T-cell (primary cell): ENCODE measurements at regions not wholly inside any gene's neighbourhood (a gene's known extent, or its start where the extent isn't known, plus 50 kb on each side); places are given as distances from the start of the nearest gene placed in this dataset.

Experiments
- ATAC-seq, 4 experiments: fragments of 200-7000 bp in 3 of 4; fragments of 150-1000 bp in 1 of 4; cut with Tn5 transposase; replicated peaks in 1 of 4; 1 replicate in 3 of 4; 2 replicates in 1 of 4; pipeline ENCODE4 v1.10.0; 2021; ENCODE audit warnings: moderate library complexity in 3 of 4, mild to moderate bottlenecking in 2 of 4, moderate number of reproducible peaks in 1 of 4
- CTCF ChIA-PET, 2 donors: fragments of 300-600 bp; sonication (Branson Sonifier 250); formaldehyde crosslinking; loops; one replicate each; lab custom pipeline; 2022; ENCODE audit warnings: antibody characterized with exemption in 2 of 2; lab: Charles Lee
- POLR2A ChIA-PET, 2 donors: fragments of 300-600 bp; sonication (Branson Sonifier 250); formaldehyde crosslinking; loops; one replicate each; lab custom pipeline; 2022; ENCODE audit warnings: antibody characterized with exemption in 2 of 2; lab: Charles Lee
- DNase-seq, 35 experiments: peaks; one replicate each; pipeline versions ENCODE4 v3.0.0 to v3.0.0-alpha.2; 2013 to 2023
- H3K27ac ChIP-seq: one replicate; pipeline ENCODE4 v1.5.1; 2013; ENCODE audit warnings: low read length
- H3K27me3 ChIP-seq, 2 experiments: replicated peaks in 1 of 2; 1 replicate in 1 of 2; 2 replicates in 1 of 2; pipeline versions ENCODE4 v1.6.1 to v1.7.0; 2013; ENCODE audit warnings: low read length in 1 of 2, mixed read lengths in 1 of 2; ENCODE audit not compliant: control insufficient read depth in 2 of 2, insufficient read depth in 2 of 2; ENCODE audit errors: extremely low read depth in 1 of 2
- H3K36me3 ChIP-seq, 2 donors: 1 replicate in 1 of 2; 2 replicates in 1 of 2; pipeline versions ENCODE4 v1.6.1 to v1.7.0; 2013; ENCODE audit warnings: low read length in 1 of 2; ENCODE audit not compliant: control insufficient read depth in 2 of 2, insufficient read depth in 1 of 2; ENCODE audit errors: extremely low read depth in 1 of 2
- H3K4me1 ChIP-seq, 2 experiments: 1 replicate in 1 of 2; 2 replicates in 1 of 2; pipeline versions ENCODE4 v1.6.1 to v1.7.0; 2013; ENCODE audit warnings: low read length in 2 of 2, mixed read lengths in 1 of 2; ENCODE audit not compliant: insufficient read depth in 2 of 2, control insufficient read depth in 1 of 2; ENCODE audit errors: extremely low read depth in 1 of 2
- H3K4me3 ChIP-seq, 2 donors: 1 replicate in 1 of 2; 2 replicates in 1 of 2; pipeline versions ENCODE4 v1.5.1 to v1.7.0; 2013; ENCODE audit warnings: mild to moderate bottlenecking in 2 of 2, low read length in 1 of 2, moderate library complexity in 1 of 2; ENCODE audit not compliant: control insufficient read depth in 1 of 2; ENCODE audit errors: extremely low read depth in 1 of 2
- H3K9me3 ChIP-seq: 2 replicates; pipeline ENCODE4 v1.7.0; 2013
- H3K27ac Mint-ChIP-seq, 2 donors: one replicate each; pipeline ENCODE4 v1.8.0; 2020 to 2021; ENCODE audit warnings: mild to moderate bottlenecking in 2 of 2, mixed read lengths in 2 of 2
- H3K27me3 Mint-ChIP-seq, 2 donors: one replicate each; pipeline ENCODE4 v1.8.0; 2021 to 2022; ENCODE audit warnings: mixed read lengths in 2 of 2
- H3K36me3 Mint-ChIP-seq: one replicate; pipeline ENCODE4 v1.8.0; 2021; ENCODE audit warnings: mixed read lengths
- H3K4me1 Mint-ChIP-seq, 3 donors: one replicate each; pipeline ENCODE4 v1.8.0; 2020 to 2022; ENCODE audit warnings: mixed read lengths in 3 of 3, mild to moderate bottlenecking in 1 of 3
- H3K4me3 Mint-ChIP-seq, 3 donors: one replicate each; pipeline ENCODE4 v1.8.0; 2020 to 2022; ENCODE audit warnings: mild to moderate bottlenecking in 3 of 3, mixed read lengths in 3 of 3, moderate library complexity in 3 of 3
- H3K9me3 Mint-ChIP-seq, 3 donors: one replicate each; pipeline ENCODE4 v1.8.0; 2020 to 2022; ENCODE audit warnings: mixed read lengths in 3 of 3
- WGBS: methylation state at CpG from one replicate; pipeline ENCODE4 v1.1.5; 2013; ENCODE audit warnings: missing lambda C conversion rate; ENCODE audit not compliant: insufficient coverage; 5-methylcytosine and 5-hydroxymethylcytosine counted together

DNA sequence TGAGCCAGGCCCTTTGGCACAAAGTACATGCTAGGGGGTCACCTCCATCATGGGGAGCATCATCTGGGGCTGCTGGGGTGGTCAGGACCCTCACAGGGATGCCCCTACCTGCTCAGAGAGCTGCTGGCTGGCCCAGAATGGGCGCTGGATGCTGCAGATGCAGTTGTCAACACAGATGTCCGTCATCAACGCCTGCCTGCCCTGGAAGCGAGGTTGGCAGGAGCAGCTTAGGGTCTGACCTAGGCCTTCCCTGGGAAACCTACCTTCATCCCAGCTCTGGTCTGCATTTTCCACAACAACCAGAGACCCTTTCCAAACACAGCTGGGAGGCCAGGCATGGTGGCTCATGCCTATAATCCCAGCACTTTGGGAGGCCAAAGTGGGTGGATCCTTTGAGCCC is 88.0 kb downstream of the EDN3 start:
- Histone ChIP-seq H3K9me3 (no peaks in the 10 kb centered on the region), H3K27me3 (peaks cover 0 to 37% of the 10 kb centered on the region in 2 experiments), H3K27ac (no peak overlapping the region), H3K4me3 (no peak overlapping the region), H3K36me3 (no peaks in the 10 kb centered on the region), H3K4me1 (peaks cover 0 to 10% of the 10 kb centered on the region in 2 experiments)
- ATAC-seq (no peak), DNase-seq (no peak)
- H3K9me3 Mint-ChIP-seq, result no peaks in the 10 kb centered on the region
- WGBS, result 78% methylated on average over 4 of the region's 4 CpGs
- peaks cover 4 to 5% of the 10 kb centered on the region in 2 donors for H3K27me3 Mint-ChIP-seq
- POLR2A ChIA-PET, result no interaction called here
- H3K4me3 Mint-ChIP-seq, result no peak overlapping the region
- CTCF ChIA-PET, result no interaction called here
- H3K27ac Mint-ChIP-seq, result no peak overlapping the region
- no peaks in the 10 kb centered on the region for H3K36me3 Mint-ChIP-seq
- peaks cover 9 to 11% (median 9%) of the 10 kb centered on the region in 3 donors for H3K4me1 Mint-ChIP-seq

DNA sequence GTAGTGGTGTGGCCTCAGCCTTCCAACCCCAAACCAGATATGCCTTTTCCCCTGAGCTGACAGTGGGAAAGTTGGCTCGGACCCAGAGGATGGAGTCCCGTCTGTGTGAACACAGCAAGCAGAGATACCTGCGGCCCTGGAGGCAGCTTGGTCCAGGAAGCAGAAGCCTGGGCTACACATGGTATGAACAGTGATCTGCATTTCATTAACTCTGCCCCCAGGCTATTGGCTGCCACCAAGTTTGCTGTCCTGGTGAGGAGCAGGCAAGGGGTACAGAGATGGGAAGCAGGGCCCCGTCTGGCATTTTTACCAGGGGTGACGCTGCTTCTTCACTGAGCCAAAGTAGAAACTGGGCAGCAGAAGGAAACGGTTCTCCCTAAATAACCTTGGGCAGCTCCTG is 90.0 kb downstream of the EDN3 start:
- ATAC-seq (no peak), DNase-seq (no peak)
- Histone ChIP-seq H3K4me1 (peaks cover 0 to 6% of the 10 kb centered on the region in 2 experiments), H3K27me3 (peaks cover 0 to 48% of the 10 kb centered on the region in 2 experiments), H3K36me3 (no peaks in the 10 kb centered on the region), H3K9me3 (no peaks in the 10 kb centered on the region), H3K27ac (no peak overlapping the region), H3K4me3 (no peak overlapping the region)
- ChIA-PET CTCF (no interaction called here), POLR2A (interaction anchor here in 1 of 2 donors (0.8 kb wide), 1 partner anchor 303 kb away, joined by 6 read pairs; no protein-coding TSS in a partner anchor)
- H3K27ac Mint-ChIP-seq, result no peak overlapping the region
- peaks cover 5 to 7% (median 6%) of the 10 kb centered on the region in 3 donors for H3K4me1 Mint-ChIP-seq
- no peak overlapping the region for H3K4me3 Mint-ChIP-seq
- no peaks in the 10 kb centered on the region for H3K9me3 Mint-ChIP-seq
- H3K36me3 Mint-ChIP-seq, result no peaks in the 10 kb centered on the region
- peaks cover 9 to 11% of the 10 kb centered on the region in 2 donors for H3K27me3 Mint-ChIP-seq
- WGBS, result 70% methylated on average over 6 of the region's 6 CpGs

DNA sequence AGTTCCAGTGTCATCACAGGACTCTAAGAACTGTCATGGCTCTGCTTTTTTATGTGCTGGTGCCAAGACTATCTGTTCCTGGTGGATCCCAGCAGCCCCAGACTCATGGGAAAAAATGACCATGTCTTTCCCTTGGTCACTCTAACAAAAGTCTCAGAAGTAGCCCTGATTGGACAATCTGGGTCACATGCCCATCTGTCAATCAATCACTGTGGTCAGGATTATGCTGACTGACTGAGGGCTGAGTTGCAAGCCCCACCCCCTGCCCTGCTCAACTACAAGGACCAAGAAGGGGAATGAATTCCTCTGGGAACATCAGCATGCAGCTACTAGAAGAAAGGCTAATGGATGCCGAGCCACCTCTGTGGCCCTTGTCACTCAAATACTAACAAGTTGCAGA is 91.6 kb downstream of the EDN3 start:
- WGBS, result no CpG with 5 or more reads among the region's 1 CpG
- CTCF ChIA-PET, result no interaction called here

DNA sequence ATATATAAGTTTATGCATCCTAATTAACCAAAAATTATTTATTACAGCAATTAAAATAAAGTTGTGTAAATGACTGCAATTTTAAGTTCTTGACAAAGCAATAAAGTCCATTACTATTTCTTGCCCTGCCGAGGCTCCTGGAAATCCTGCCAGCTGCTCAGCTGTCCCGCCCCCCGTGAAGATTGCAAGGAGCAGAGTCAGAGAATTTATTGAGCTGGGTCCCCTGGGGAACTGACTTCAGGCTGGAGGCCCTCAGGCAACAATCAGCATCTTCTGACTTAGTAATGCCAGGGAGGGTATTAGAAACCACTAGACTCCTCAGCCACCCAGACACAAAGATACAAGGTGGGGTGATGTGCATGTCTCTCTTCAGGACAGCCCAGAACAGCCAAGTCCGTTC is 92.3 kb downstream of the EDN3 start:
- Histone ChIP-seq H3K36me3 (no peaks in the 10 kb centered on the region), H3K4me3 (no peak overlapping the region), H3K27me3 (peaks cover 0 to 56% of the 10 kb centered on the region in 2 experiments), H3K4me1 (no peaks in the 10 kb centered on the region), H3K27ac (no peak overlapping the region), H3K9me3 (no peaks in the 10 kb centered on the region)
- Mint-ChIP-seq H3K4me3 (no peak overlapping the region), H3K9me3 (no peaks in the 10 kb centered on the region), H3K27ac (no peak overlapping the region), H3K27me3 (peaks cover 9 to 11% of the 10 kb centered on the region in 2 donors), H3K36me3 (no peaks in the 10 kb centered on the region), H3K4me1 (no peaks in the 10 kb centered on the region)
- ChIA-PET CTCF (no interaction called here), POLR2A (no interaction called here)
- ATAC-seq, result no peak
- WGBS, result 82% methylated on average over 1 of the region's 4 CpGs
- no peak for DNase-seq

More for the DNA sequence above, 91.6 kb downstream of the EDN3 start:
- no peak overlapping the region for H3K4me3 Mint-ChIP-seq
- peaks cover 0 to 50% of the 10 kb centered on the region in 2 experiments for H3K27me3 ChIP-seq
- peaks cover 9 to 11% of the 10 kb centered on the region in 2 donors for H3K27me3 Mint-ChIP-seq
- DNase-seq (no peak), ATAC-seq (no peak)
- H3K36me3 Mint-ChIP-seq, result no peaks in the 10 kb centered on the region
- POLR2A ChIA-PET, result no interaction called here
- H3K4me1 ChIP-seq, result no peaks in the 10 kb centered on the region
- H3K4me3 ChIP-seq, result no peak overlapping the region
- H3K27ac ChIP-seq, result no peak overlapping the region
- no peaks in the 10 kb centered on the region for H3K9me3 ChIP-seq
- no peak overlapping the region for H3K27ac Mint-ChIP-seq
- H3K4me1 Mint-ChIP-seq, result no peaks in the 10 kb centered on the region
- no peaks in the 10 kb centered on the region for H3K36me3 ChIP-seq
- H3K9me3 Mint-ChIP-seq, result no peaks in the 10 kb centered on the region

DNA sequence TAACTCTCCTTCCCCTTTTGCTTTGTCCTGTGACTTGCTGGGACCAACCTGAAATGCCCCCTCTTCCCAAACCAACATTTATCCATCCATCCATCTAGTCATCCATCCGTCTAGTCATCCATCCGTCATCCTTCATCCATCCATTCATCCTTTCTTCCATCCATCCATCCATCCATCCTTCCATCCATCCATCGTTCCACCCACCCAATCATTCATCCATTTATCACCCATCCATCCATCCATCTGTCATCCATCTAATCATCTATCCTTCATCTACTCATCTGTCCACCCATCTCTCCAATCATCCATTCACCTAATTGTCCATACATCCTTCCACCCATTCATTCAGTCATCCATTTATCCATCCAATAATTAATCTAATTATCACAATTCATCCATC is 92.7 kb downstream of the EDN3 start:
- ChIA-PET POLR2A (no interaction called here), CTCF (no interaction called here)
- H3K9me3 Mint-ChIP-seq, result no peaks in the 10 kb centered on the region
- H3K27me3 ChIP-seq, result peaks cover 0 to 57% of the 10 kb centered on the region in 2 experiments
- no peaks in the 10 kb centered on the region for H3K9me3 ChIP-seq
- ATAC-seq (no peak), DNase-seq (no peak)
- H3K27ac Mint-ChIP-seq, result no peak overlapping the region
- no peaks in the 10 kb centered on the region for H3K36me3 ChIP-seq
- H3K4me1 Mint-ChIP-seq, result no peaks in the 10 kb centered on the region
- H3K27me3 Mint-ChIP-seq, result peaks cover 9 to 11% of the 10 kb centered on the region in 2 donors
- no peak overlapping the region for H3K4me3 ChIP-seq
- WGBS, result 76% methylated on average over 3 of the region's 3 CpGs
- no peaks in the 10 kb centered on the region for H3K4me1 ChIP-seq
- H3K27ac ChIP-seq, result no peak overlapping the region
- no peaks in the 10 kb centered on the region for H3K36me3 Mint-ChIP-seq
- no peak overlapping the region for H3K4me3 Mint-ChIP-seq

DNA sequence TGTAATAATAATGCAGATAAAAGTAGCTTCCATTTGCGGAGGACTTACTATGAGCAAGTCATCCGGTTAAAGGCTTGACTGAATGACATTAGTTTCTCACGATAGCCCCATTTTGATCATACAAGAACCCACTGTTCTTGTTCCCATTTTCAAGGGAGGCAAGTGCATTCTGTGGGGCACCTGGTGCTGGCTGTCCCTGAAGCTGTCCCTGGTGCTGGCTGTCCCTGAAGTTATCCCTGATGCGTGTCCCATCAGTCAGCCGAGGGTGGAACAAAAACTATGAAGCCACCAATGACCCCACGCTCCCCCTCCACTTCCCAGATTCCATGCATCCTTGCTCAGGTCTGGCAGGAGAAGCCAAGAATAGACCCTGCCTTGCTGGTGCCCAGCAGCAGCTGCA is 95.3 kb downstream of the EDN3 start:
- Mint-ChIP-seq H3K36me3 (no peaks in the 10 kb centered on the region), H3K27ac (no peak overlapping the region), H3K4me1 (no peaks in the 10 kb centered on the region), H3K9me3 (no peaks in the 10 kb centered on the region), H3K27me3 (peaks cover 7 to 9% of the 10 kb centered on the region in 2 donors), H3K4me3 (no peak overlapping the region)
- DNase-seq (no peak), ATAC-seq (no peak)
- Histone ChIP-seq H3K4me1 (peaks cover 0 to 2% of the 10 kb centered on the region in 2 experiments), H3K4me3 (no peak overlapping the region), H3K27me3 (peaks cover 3 to 46% of the 10 kb centered on the region in 2 experiments), H3K9me3 (no peaks in the 10 kb centered on the region), H3K36me3 (no peaks in the 10 kb centered on the region), H3K27ac (no peak overlapping the region)
- WGBS, result 88% methylated on average over 6 of the region's 6 CpGs
- POLR2A ChIA-PET, result no interaction called here
- CTCF ChIA-PET, result no interaction called here
